ENCODE measurements at regions not wholly inside any gene's neighbourhood (a gene's known extent, or its start where the extent isn't known, plus 50 kb on each side); places are given as distances from the start of the nearest gene placed in this dataset.
"Not testable (repeated sequence)": the region's sequence is repeated elsewhere in the genome, so short reads cannot be mapped to it uniquely, and the experiment has no call there.

- TF ChIP-seq JUNB (IDR thresholded peaks at IDR 0.05); JUN (IDR thresholded peaks at IDR 0.05); CTCF (IDR thresholded peaks at IDR 0.05); ZNF302 (CRISPR knock-in tag; IDR thresholded peaks at IDR 0.05); RAD21 (conservative IDR thresholded peaks at IDR 0.05 in 1 of 2, IDR thresholded peaks at IDR 0.05 in 1 of 2): not testable (repeated sequence)
These were observed 106.5 kb upstream of the TPTE start for GRCh38 chr21:10414925-10415254.

All from A549 (cell line).